ENCODE measurements at regions not wholly inside any gene's neighbourhood (a gene's known extent, or its start where the extent isn't known, plus 50 kb on each side); places are given as distances from the start of the nearest gene placed in this dataset.

GRCh38 chr5:153099328-153099727, 391.1 kb upstream of the GRIA1 start:
- H3K27me3 Mint-ChIP-seq (ENCODE audit: unreplicated experiment) = peaks cover 6% of the 10 kb centered on the region
- no peaks in the 10 kb centered on the region for H3K4me1 Mint-ChIP-seq (ENCODE audit: unreplicated experiment)
- no peaks in the 10 kb centered on the region for H3K36me3 Mint-ChIP-seq (ENCODE audit: low read depth, unreplicated experiment)
- no peaks in the 10 kb centered on the region for H3K9me3 Mint-ChIP-seq (ENCODE audit: unreplicated experiment)
- no peak for TF ChIP-seq CTCF (IDR thresholded peaks at IDR 0.05; ENCODE audit: unreplicated experiment)
- no peak overlapping the region for H3K27ac Mint-ChIP-seq (ENCODE audit: unreplicated experiment)
- H3K4me3 Mint-ChIP-seq (ENCODE audit: unreplicated experiment) = no peak overlapping the region
- no peak for DNase-seq (ENCODE audit: low spot score)

GRCh38 chr5:153101235-153102180, 389.0 kb upstream of the GRIA1 start:
- no peak for TF ChIP-seq CTCF (IDR thresholded peaks at IDR 0.05; ENCODE audit: unreplicated experiment)
- H3K27ac Mint-ChIP-seq (ENCODE audit: unreplicated experiment) = no peak overlapping the region
- no peak for DNase-seq (ENCODE audit: low spot score)
- no peak overlapping the region for H3K4me3 Mint-ChIP-seq (ENCODE audit: unreplicated experiment)
- H3K9me3 Mint-ChIP-seq (ENCODE audit: unreplicated experiment) = no peaks in the 10 kb centered on the region
- H3K36me3 Mint-ChIP-seq (ENCODE audit: low read depth, unreplicated experiment) = no peaks in the 10 kb centered on the region
- H3K4me1 Mint-ChIP-seq (ENCODE audit: unreplicated experiment) = no peaks in the 10 kb centered on the region
- H3K27me3 Mint-ChIP-seq (ENCODE audit: unreplicated experiment) = no peaks in the 10 kb centered on the region

- no peak for DNase-seq (ENCODE audit: low spot score)
- Mint-ChIP-seq H3K27me3 (ENCODE audit: unreplicated experiment) (no peaks in the 10 kb centered on the region), H3K36me3 (ENCODE audit: low read depth, unreplicated experiment) (no peaks in the 10 kb centered on the region), H3K9me3 (ENCODE audit: unreplicated experiment) (no peaks in the 10 kb centered on the region), H3K4me3 (ENCODE audit: unreplicated experiment) (no peak overlapping the region), H3K27ac (ENCODE audit: unreplicated experiment) (no peak overlapping the region), H3K4me1 (ENCODE audit: unreplicated experiment) (no peaks in the 10 kb centered on the region)
- no peak for TF ChIP-seq CTCF (IDR thresholded peaks at IDR 0.05; ENCODE audit: unreplicated experiment)
Measured at GRCh38 chr5:153116916-153117315, 373.6 kb upstream of the GRIA1 start.

- no peak for TF ChIP-seq CTCF (IDR thresholded peaks at IDR 0.05; ENCODE audit: unreplicated experiment)
- Mint-ChIP-seq H3K4me1 (ENCODE audit: unreplicated experiment) (no peaks in the 10 kb centered on the region), H3K9me3 (ENCODE audit: unreplicated experiment) (no peaks in the 10 kb centered on the region), H3K27me3 (ENCODE audit: unreplicated experiment) (no peaks in the 10 kb centered on the region), H3K36me3 (ENCODE audit: low read depth, unreplicated experiment) (no peaks in the 10 kb centered on the region), H3K27ac (ENCODE audit: unreplicated experiment) (no peak overlapping the region), H3K4me3 (ENCODE audit: unreplicated experiment) (no peak overlapping the region)
- DNase-seq (ENCODE audit: low spot score) = no peak
Measured at GRCh38 chr5:153118018-153118417, 372.5 kb upstream of the GRIA1 start.

GRCh38 chr5:153122403-153122802, 368.1 kb upstream of the GRIA1 start:
- Mint-ChIP-seq H3K9me3 (ENCODE audit: unreplicated experiment) (no peaks in the 10 kb centered on the region), H3K36me3 (ENCODE audit: low read depth, unreplicated experiment) (no peaks in the 10 kb centered on the region), H3K27me3 (ENCODE audit: unreplicated experiment) (no peaks in the 10 kb centered on the region), H3K4me1 (ENCODE audit: unreplicated experiment) (no peaks in the 10 kb centered on the region), H3K4me3 (ENCODE audit: unreplicated experiment) (no peak overlapping the region), H3K27ac (ENCODE audit: unreplicated experiment) (no peak overlapping the region)
- DNase-seq (ENCODE audit: low spot score) = no peak
- no peak for TF ChIP-seq CTCF (IDR thresholded peaks at IDR 0.05; ENCODE audit: unreplicated experiment)
